Endothelial cell of umbilical vein (primary cell): ENCODE measurements at regions not wholly inside any gene's neighbourhood (a gene's known extent, or its start where the extent isn't known, plus 50 kb on each side); places are given as distances from the start of the nearest gene placed in this dataset.

Source experiments
- BruUV-seq: library from RNA; stranded (reverse); fragments of 400-500 nt; replicated peaks from 2 replicates; lab custom pipeline; 2021; lab: Mats Ljungman, UMichigan
- CTCF ChIA-PET: fragments of 300-600, 350-600 bp; sonication (Branson Sonifier 250); formaldehyde crosslinking; loops from one replicate; lab custom pipeline; 2021; ENCODE audit warnings: antibody characterized with exemption, inconsistent platforms; lab: Charles Lee
- POLR2A ChIA-PET: fragments of 300-600, 350-600 bp; sonication (Branson Sonifier 250); formaldehyde crosslinking; loops from one replicate; lab custom pipeline; 2021; ENCODE audit warnings: antibody characterized with exemption, inconsistent platforms; lab: Charles Lee
- DNase-seq: peaks from one replicate; pipeline ENCODE4 v3.0.0-alpha.2; 2011; ENCODE audit warnings: low read depth, low spot score
- FAIRE-seq: peaks from 2 replicates; lab custom pipeline; 2011; peaks lifted over from hg19 to GRCh38; lab: Jason Lieb, UNC
- H2AFZ ChIP-seq: 2 replicates; pipeline ENCODE4 v1.6.0; 2012; ENCODE audit warnings: low read depth, low read length, control low read depth, inconsistent platforms
- H3K27ac ChIP-seq: 2 replicates; pipeline ENCODE4 v1.5.1; 2011; ENCODE audit warnings: low read depth, mild to moderate bottlenecking, control low read depth, low read length, moderate library complexity; ENCODE audit not compliant: insufficient read depth
- H3K27me3 ChIP-seq, 2 experiments: 2 replicates each; pipeline versions ENCODE4 v1.6.0 to v1.6.1; 2011; ENCODE audit warnings: low read length in 2 of 2, mixed read lengths in 1 of 2; ENCODE audit not compliant: control insufficient read depth in 2 of 2, insufficient read depth in 2 of 2
- H3K36me3 ChIP-seq, 2 experiments: 2 replicates in 1 of 2; 3 replicates in 1 of 2; pipeline ENCODE4 v1.5.1; 2011; ENCODE audit warnings: low read length in 2 of 2, mild to moderate bottlenecking in 1 of 2, moderate library complexity in 1 of 2; ENCODE audit not compliant: control insufficient read depth in 2 of 2, insufficient read depth in 2 of 2; ENCODE audit errors: extremely low read depth in 1 of 2
- H3K4me1 ChIP-seq: 3 replicates; pipeline ENCODE4 v1.5.1; 2011; ENCODE audit warnings: mild to moderate bottlenecking, low read length; ENCODE audit not compliant: control insufficient read depth, insufficient read depth; ENCODE audit errors: extremely low read depth
- H3K4me2 ChIP-seq: 2 replicates; pipeline ENCODE4 v1.6.1; 2011; ENCODE audit warnings: low read length, control low read depth, mixed read lengths; ENCODE audit not compliant: insufficient read depth
- H3K4me3 ChIP-seq, 3 experiments: fragments of 200-600 bp in 1 of 3; sonication (generic), shearing (Covaris generic) in 1 of 3; replicated peaks in 1 of 3; 2 replicates each; pipeline ENCODE4 v1.5.1; 2011 to 2016; ENCODE audit warnings: control low read depth in 3 of 3, low read length in 3 of 3, mild to moderate bottlenecking in 2 of 3, inconsistent platforms in 1 of 3, low read depth in 1 of 3, moderate library complexity in 1 of 3; ENCODE audit not compliant: insufficient read depth in 1 of 3
- H3K79me2 ChIP-seq: 2 replicates; pipeline ENCODE4 v1.6.0; 2012; ENCODE audit warnings: low read length, inconsistent platforms; ENCODE audit not compliant: control insufficient read depth, insufficient read depth
- H3K9ac ChIP-seq: replicated peaks from 2 replicates; pipeline ENCODE3; 2011; ENCODE audit warnings: low read length, control low read depth; ENCODE audit not compliant: insufficient read depth; ENCODE audit errors: extremely low read depth
- H3K9me1 ChIP-seq: replicated peaks from 3 replicates; pipeline ENCODE4 v1.6.0; 2011; ENCODE audit warnings: mild to moderate bottlenecking, low read length; ENCODE audit not compliant: control insufficient read depth, insufficient read depth; ENCODE audit errors: extremely low read depth
- H3K9me3 ChIP-seq: replicated peaks from 2 replicates; pipeline ENCODE4 v1.5.1; 2012; ENCODE audit warnings: low read length, inconsistent platforms; ENCODE audit not compliant: control insufficient read depth, insufficient read depth
- H4K20me1 ChIP-seq: replicated peaks from 2 replicates; pipeline ENCODE3; 2011; ENCODE audit warnings: mild to moderate bottlenecking, low read length; ENCODE audit not compliant: control insufficient read depth, insufficient read depth; ENCODE audit errors: extremely low read depth
- EZH2 ChIP-seq: IDR thresholded peaks from 2 replicates; pipeline ENCODE4 v1.6.1; 2012; ENCODE audit warnings: borderline replicate concordance, low read depth, mild to moderate bottlenecking, moderate library complexity, low read length, inconsistent platforms; ENCODE audit not compliant: severe bottlenecking
- FOS ChIP-seq: IDR thresholded peaks from 2 replicates; pipeline ENCODE4 v1.6.1; 2011; ENCODE audit warnings: mild to moderate bottlenecking, low read length, moderate library complexity, borderline replicate concordance; ENCODE audit not compliant: insufficient read depth
- GATA2 ChIP-seq: IDR thresholded peaks from 2 replicates; pipeline ENCODE4 v1.7.0; 2011; ENCODE audit warnings: low read depth, mild to moderate bottlenecking, moderate library complexity, mixed read lengths, low read length; ENCODE audit not compliant: insufficient read length, insufficient read depth
- JUN ChIP-seq: IDR thresholded peaks from 2 replicates; pipeline ENCODE4 v1.6.1; 2011; ENCODE audit warnings: borderline replicate concordance, low read depth; ENCODE audit not compliant: insufficient read length, insufficient read depth
- MYC ChIP-seq: IDR thresholded peaks from one replicate; pipeline ENCODE4 v1.6.1; 2011; ENCODE audit warnings: mild to moderate bottlenecking, low read depth, low read length
- POLR2A ChIP-seq: IDR thresholded peaks from 2 replicates; pipeline ENCODE4 v1.6.1; 2012; ENCODE audit warnings: low read depth, mild to moderate bottlenecking, control low read depth, low read length
- POLR2AphosphoS5 ChIP-seq: IDR thresholded peaks from 2 replicates; pipeline ENCODE4 v1.6.1; 2012; ENCODE audit warnings: low read depth, mild to moderate bottlenecking, control low read depth, low read length, moderate library complexity; ENCODE audit not compliant: insufficient read depth
- dilution Hi-C: fragments of 300-500 bp; cut with MboI; formaldehyde crosslinking; loops from one replicate; pipeline ENCODE4 v1.15.0; 2019; ENCODE audit warnings: low sequenced_read_pairs; ENCODE audit not compliant: extremely low pct_ligation_motif_present
- intact Hi-C: fragments of 100-400 bp; cut with micrococcal nuclease; formaldehyde crosslinking; loops from one replicate; pipeline ENCODE4 v1.10.0; 2022
- TF ChIP-seq, protein P1 (sequence below): IDR thresholded peaks from 2 replicates; pipeline ENCODE4 v1.6.1; 2011; ENCODE audit not compliant: insufficient read depth, insufficient read length
- TF ChIP-seq, protein P2 (sequence below), 2 donors: IDR thresholded peaks; 1 replicate in 1 of 2; 2 replicates in 1 of 2; pipeline ENCODE4 v1.5.1; 2011; ENCODE audit warnings: low read length in 2 of 2, mild to moderate bottlenecking in 2 of 2, moderate library complexity in 2 of 2, control low read depth in 1 of 2, inconsistent platforms in 1 of 2, low read depth in 1 of 2; ENCODE audit not compliant: insufficient read depth in 1 of 2; ENCODE audit errors: extremely low read depth in 1 of 2

DNA sequence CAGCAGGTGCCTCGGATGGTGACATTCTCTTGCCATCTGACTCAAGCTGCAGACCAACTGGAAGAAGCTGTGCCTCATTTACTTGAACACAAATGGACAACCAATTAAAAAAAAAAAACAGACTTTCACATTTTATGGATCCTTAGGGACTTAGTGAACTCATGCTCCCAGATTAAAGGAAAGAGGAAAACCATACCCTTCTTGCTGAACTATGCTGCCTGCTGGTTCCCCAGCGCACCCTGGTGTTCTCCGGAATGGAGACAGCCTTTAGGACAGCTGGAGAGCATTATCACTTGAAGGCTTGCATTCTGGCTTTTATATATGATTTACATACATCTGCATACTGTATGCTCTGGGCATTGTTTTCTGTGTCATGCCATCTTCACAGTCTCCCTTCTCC, 370.7 kb downstream of the SLC4A3 start:
- no peaks in the 10 kb centered on the region for H3K27me3 ChIP-seq
- no peak for DNase-seq
- no peak overlapping the region for H2AFZ ChIP-seq
- no peak overlapping the region for H3K9ac ChIP-seq
- CTCF ChIA-PET = no interaction called here
- TF ChIP-seq FOS = no peak
- no peak for TF ChIP-seq POLR2AphosphoS5
- TF ChIP-seq, protein P1, sequence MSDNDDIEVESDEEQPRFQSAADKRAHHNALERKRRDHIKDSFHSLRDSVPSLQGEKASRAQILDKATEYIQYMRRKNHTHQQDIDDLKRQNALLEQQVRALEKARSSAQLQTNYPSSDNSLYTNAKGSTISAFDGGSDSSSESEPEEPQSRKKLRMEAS = no peak
- TF ChIP-seq GATA2 = no peak
- TF ChIP-seq, protein P2, sequence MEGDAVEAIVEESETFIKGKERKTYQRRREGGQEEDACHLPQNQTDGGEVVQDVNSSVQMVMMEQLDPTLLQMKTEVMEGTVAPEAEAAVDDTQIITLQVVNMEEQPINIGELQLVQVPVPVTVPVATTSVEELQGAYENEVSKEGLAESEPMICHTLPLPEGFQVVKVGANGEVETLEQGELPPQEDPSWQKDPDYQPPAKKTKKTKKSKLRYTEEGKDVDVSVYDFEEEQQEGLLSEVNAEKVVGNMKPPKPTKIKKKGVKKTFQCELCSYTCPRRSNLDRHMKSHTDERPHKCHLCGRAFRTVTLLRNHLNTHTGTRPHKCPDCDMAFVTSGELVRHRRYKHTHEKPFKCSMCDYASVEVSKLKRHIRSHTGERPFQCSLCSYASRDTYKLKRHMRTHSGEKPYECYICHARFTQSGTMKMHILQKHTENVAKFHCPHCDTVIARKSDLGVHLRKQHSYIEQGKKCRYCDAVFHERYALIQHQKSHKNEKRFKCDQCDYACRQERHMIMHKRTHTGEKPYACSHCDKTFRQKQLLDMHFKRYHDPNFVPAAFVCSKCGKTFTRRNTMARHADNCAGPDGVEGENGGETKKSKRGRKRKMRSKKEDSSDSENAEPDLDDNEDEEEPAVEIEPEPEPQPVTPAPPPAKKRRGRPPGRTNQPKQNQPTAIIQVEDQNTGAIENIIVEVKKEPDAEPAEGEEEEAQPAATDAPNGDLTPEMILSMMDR (IDR thresholded peaks at IDR 0.05; ENCODE audit: extremely low read depth in 1 of 2, insufficient read depth in 1 of 2, low read depth in 1 of 2, low read length in 2 of 2) = no peak
- TF ChIP-seq JUN = no peak
- TF ChIP-seq POLR2A = no peak
- no peak for TF ChIP-seq MYC
- TF ChIP-seq EZH2 = no peak
- H3K4me2 ChIP-seq = no peak overlapping the region
- H3K27ac ChIP-seq = no peak overlapping the region
- dilution Hi-C loops (no loop called here), intact Hi-C loops (no loop called here)
- H3K4me1 ChIP-seq = no peaks in the 10 kb centered on the region
- H3K9me1 ChIP-seq = no peaks in the 10 kb centered on the region
- H4K20me1 ChIP-seq = no peaks in the 10 kb centered on the region
- no peak overlapping the region for H3K4me3 ChIP-seq
- peaks cover 4% of the 10 kb centered on the region for H3K9me3 ChIP-seq
- POLR2A ChIA-PET = no interaction called here
- BruUV-seq = no TSS peak
- no peak for FAIRE-seq
- H3K79me2 ChIP-seq = no peaks in the 10 kb centered on the region
- no peaks in the 10 kb centered on the region for H3K36me3 ChIP-seq
